H1 (cell line): ENCODE measurements at regions not wholly inside any gene's neighbourhood (a gene's known extent, or its start where the extent isn't known, plus 50 kb on each side); places are given as distances from the start of the nearest gene placed in this dataset.
A peak's percentile ranks its signal among the peaks of the same experiment; 100 is the strongest.

Experiments used
- CTCF ChIA-PET: fragments of 300-600 bp; sonication (Branson Sonifier 250); formaldehyde crosslinking; loops from one replicate; lab custom pipeline; 2021; ENCODE audit not compliant: partially characterized antibody; lab: Charles Lee
- POLR2A ChIA-PET: fragments of 300-600 bp; sonication (Branson Sonifier 250); formaldehyde crosslinking; loops from one replicate; lab custom pipeline; 2021; ENCODE audit warnings: inconsistent platforms; ENCODE audit not compliant: partially characterized antibody; lab: Charles Lee
- DNase-seq, 2 experiments: peaks; one replicate each; pipeline versions ENCODE4 v3.0.0 to v3.0.0-alpha.2; 2010 to 2022; ENCODE audit warnings: low spot score in 2 of 2, low read depth in 1 of 2, mixed read lengths in 1 of 2
- FAIRE-seq: peaks from 2 replicates; lab custom pipeline; 2011; peaks lifted over from hg19 to GRCh38; lab: Jason Lieb, UNC
- H2AFZ ChIP-seq: 2 replicates; pipeline ENCODE4 v1.8.1; 2012; ENCODE audit warnings: low read length, inconsistent platforms
- H2AK5ac ChIP-seq: 2 replicates; pipeline ENCODE4 v1.6.1; 2013; ENCODE audit warnings: low read depth, low read length
- H2BK120ac ChIP-seq: replicated peaks from 2 replicates; pipeline ENCODE3; 2013; ENCODE audit warnings: low read depth, low read length, inconsistent platforms
- H2BK12ac ChIP-seq: 2 replicates; pipeline ENCODE4 v1.6.1; 2013; ENCODE audit warnings: low read depth, low read length
- H2BK15ac ChIP-seq: 2 replicates; pipeline ENCODE4 v1.6.1; 2013; ENCODE audit warnings: low read length
- H2BK20ac ChIP-seq: 2 replicates; pipeline ENCODE4 v1.6.1; 2013; ENCODE audit warnings: low read length
- H2BK5ac ChIP-seq: 2 replicates; pipeline ENCODE4 v1.6.1; 2013; ENCODE audit warnings: low read depth, low read length
- H3K14ac ChIP-seq: 2 replicates; pipeline ENCODE4 v1.6.1; 2013; ENCODE audit warnings: inconsistent platforms; ENCODE audit not compliant: insufficient read length
- H3K18ac ChIP-seq: 2 replicates; pipeline ENCODE4 v1.6.1; 2013; ENCODE audit warnings: low read length; ENCODE audit errors: extremely low read depth
- H3K23ac ChIP-seq: 2 replicates; pipeline ENCODE4 v1.6.1; 2013; ENCODE audit warnings: inconsistent platforms; ENCODE audit not compliant: insufficient read length
- H3K23me2 ChIP-seq: 2 replicates; pipeline ENCODE4 v1.6.1; 2013; ENCODE audit warnings: low read depth, low read length
- H3K27ac ChIP-seq: 2 replicates; pipeline ENCODE4 v1.6.1; 2011; ENCODE audit warnings: low read depth, low read length, inconsistent platforms
- H3K27me3 ChIP-seq, 4 experiments: replicated peaks in 1 of 4; 1 replicate in 1 of 4; 2 replicates in 3 of 4; pipeline versions ENCODE4 v1.6.1 to v1.8.1; 2011 to 2013; ENCODE audit warnings: low read length in 3 of 4, mild to moderate bottlenecking in 3 of 4, inconsistent platforms in 2 of 4, mixed read lengths in 2 of 4, moderate library complexity in 1 of 4; ENCODE audit not compliant: control insufficient read depth in 3 of 4, insufficient read depth in 3 of 4; ENCODE audit errors: extremely low read depth in 1 of 4
- H3K36me3 ChIP-seq, 4 experiments: 2 replicates each; pipeline versions ENCODE4 v1.6.1 to v1.8.1; 2011 to 2013; ENCODE audit warnings: mild to moderate bottlenecking in 4 of 4, low read length in 3 of 4, moderate library complexity in 2 of 4, control low read depth in 1 of 4, inconsistent platforms in 1 of 4; ENCODE audit not compliant: insufficient read depth in 4 of 4, control insufficient read depth in 2 of 4
- H3K4ac ChIP-seq: replicated peaks from 2 replicates; pipeline ENCODE3; 2013; ENCODE audit warnings: low read length, low read depth, mixed read lengths, inconsistent platforms; ENCODE audit not compliant: insufficient read length
- H3K4me1 ChIP-seq, 4 experiments: replicated peaks in 1 of 4; 1 replicate in 1 of 4; 2 replicates in 3 of 4; pipeline versions ENCODE4 v1.6.1 to v1.8.1; 2011 to 2013; ENCODE audit warnings: low read length in 3 of 4, inconsistent platforms in 2 of 4, mixed read lengths in 1 of 4; ENCODE audit not compliant: insufficient read depth in 4 of 4, control insufficient read depth in 3 of 4
- H3K4me2 ChIP-seq, 2 experiments: 2 replicates each; pipeline versions ENCODE4 v1.6.1 to v1.8.1; 2011 to 2013; ENCODE audit warnings: low read depth in 2 of 2, low read length in 2 of 2, control low read depth in 1 of 2, inconsistent platforms in 1 of 2, mild to moderate bottlenecking in 1 of 2; ENCODE audit not compliant: insufficient read depth in 1 of 2
- H3K4me3 ChIP-seq, 4 experiments: fragments of 200-600, 300-600 bp in 1 of 4; sonication (generic), shearing (Covaris generic), sonication (Bioruptor Twin) in 1 of 4; 2 replicates each; pipeline versions ENCODE4 v1.5.1 to v1.8.1; 2011 to 2016; ENCODE audit warnings: low read length in 4 of 4, low read depth in 3 of 4, control low read depth in 2 of 4, inconsistent platforms in 2 of 4, mild to moderate bottlenecking in 2 of 4, mixed read lengths in 1 of 4, moderate library complexity in 1 of 4; ENCODE audit not compliant: insufficient read depth in 2 of 4; ENCODE audit errors: extremely low read depth in 1 of 4
- H3K56ac ChIP-seq: replicated peaks from 2 replicates; pipeline ENCODE3; 2013; ENCODE audit warnings: low read depth, mild to moderate bottlenecking, mixed read lengths, low read length, inconsistent platforms; ENCODE audit not compliant: insufficient read length
- H3K79me1 ChIP-seq: 2 replicates; pipeline ENCODE4 v1.6.1; 2013; ENCODE audit warnings: low read depth, low read length, control low read depth
- H3K79me2 ChIP-seq, 2 experiments: 2 replicates each; pipeline versions ENCODE4 v1.6.1 to v1.8.1; 2012 to 2013; ENCODE audit warnings: low read length in 2 of 2, mild to moderate bottlenecking in 2 of 2, inconsistent platforms in 1 of 2; ENCODE audit not compliant: insufficient read depth in 2 of 2, control insufficient read depth in 1 of 2
- H3K9ac ChIP-seq, 4 experiments: replicated peaks in 1 of 4; 1 replicate in 1 of 4; 2 replicates in 3 of 4; pipeline versions ENCODE4 v1.6.1 to v1.8.1; 2011 to 2013; ENCODE audit warnings: low read depth in 3 of 4, low read length in 3 of 4, control low read depth in 2 of 4, mild to moderate bottlenecking in 2 of 4, moderate library complexity in 2 of 4, inconsistent platforms in 1 of 4; ENCODE audit errors: extremely low read depth in 1 of 4
- H3K9me3 ChIP-seq, 2 experiments: 2 replicates each; pipeline versions ENCODE4 v1.6.1 to v1.8.1; 2012 to 2013; ENCODE audit warnings: mild to moderate bottlenecking in 2 of 2, moderate library complexity in 2 of 2, control low read depth in 1 of 2, inconsistent platforms in 1 of 2, low read depth in 1 of 2, low read length in 1 of 2, mixed read lengths in 1 of 2; ENCODE audit not compliant: insufficient read depth in 2 of 2
- H4K20me1 ChIP-seq, 2 experiments: replicated peaks in 1 of 2; 2 replicates each; pipeline versions ENCODE3 to v1.8.1; 2011 to 2013; ENCODE audit warnings: inconsistent platforms in 2 of 2, low read length in 2 of 2, mild to moderate bottlenecking in 1 of 2; ENCODE audit not compliant: insufficient read depth in 2 of 2, control insufficient read depth in 1 of 2
- H4K5ac ChIP-seq: 2 replicates; pipeline ENCODE4 v1.6.1; 2013; ENCODE audit warnings: low read length, low read depth, mixed read lengths, inconsistent platforms; ENCODE audit not compliant: insufficient read length
- H4K8ac ChIP-seq: 2 replicates; pipeline ENCODE4 v1.8.0; 2013; ENCODE audit warnings: mild to moderate bottlenecking, moderate library complexity, low read length, inconsistent platforms; ENCODE audit not compliant: insufficient read depth; ENCODE audit errors: extremely low read depth
- H4K91ac ChIP-seq: replicated peaks from 2 replicates; pipeline ENCODE3; 2013; ENCODE audit warnings: low read length, mixed read lengths, inconsistent platforms; ENCODE audit not compliant: insufficient read length
- CEBPB ChIP-seq: IDR thresholded peaks from 2 replicates; pipeline ENCODE4 v1.6.1; 2012; ENCODE audit warnings: low read depth, low read length
- CHD1 ChIP-seq: IDR thresholded peaks from 2 replicates; pipeline ENCODE4 v1.6.1; 2012; ENCODE audit warnings: low read depth, low read length, improper control_type of control experiment
- CREB1 ChIP-seq: IDR thresholded peaks from 2 replicates; pipeline ENCODE4 v1.6.1; 2012; ENCODE audit warnings: inconsistent platforms
- JUND ChIP-seq: IDR thresholded peaks from 2 replicates; pipeline ENCODE4 v1.6.1; 2011; ENCODE audit warnings: mild to moderate bottlenecking, improper control_type of control experiment, low read length
- KDM5A ChIP-seq: fragments of 200-600 bp; IDR thresholded peaks from 2 replicates; pipeline ENCODE4 v1.7.1; 2012; ENCODE audit warnings: mild to moderate bottlenecking, low read length, inconsistent platforms, mixed read lengths
- NANOG ChIP-seq: IDR thresholded peaks from 2 replicates; pipeline ENCODE4 v1.6.1; 2011; ENCODE audit warnings: low read length, low read depth, mild to moderate bottlenecking, inconsistent platforms; ENCODE audit not compliant: insufficient read depth, poor library complexity, severe bottlenecking
- RFX5 ChIP-seq: IDR thresholded peaks from 2 replicates; pipeline ENCODE4 v1.6.1; 2011; ENCODE audit warnings: low read depth, low read length, improper control_type of control experiment, borderline replicate concordance
- RNF2 ChIP-seq: fragments of 200-900, 300-1000 bp; sonication (generic); IDR thresholded peaks from 2 replicates; pipeline ENCODE4 v1.7.1; 2016; ENCODE audit warnings: borderline replicate concordance, low read depth, mild to moderate bottlenecking, antibody characterized with exemption, low read length; ENCODE audit not compliant: poor library complexity, severe bottlenecking; ENCODE audit errors: missing control alignments
- SP2 ChIP-seq: IDR thresholded peaks from 2 replicates; pipeline ENCODE4 v1.6.1; 2012; ENCODE audit warnings: mild to moderate bottlenecking, low read length, inconsistent platforms
- TCF12 ChIP-seq: IDR thresholded peaks from 2 replicates; pipeline ENCODE4 v1.6.1; 2011; ENCODE audit warnings: low read depth, mild to moderate bottlenecking, low read length
- USF2 ChIP-seq: IDR thresholded peaks from 2 replicates; pipeline ENCODE4 v1.6.1; 2011; ENCODE audit warnings: low read length, improper control_type of control experiment
- TF ChIP-seq, protein P1 (sequence below): IDR thresholded peaks from 2 replicates; pipeline ENCODE4 v1.6.1; 2011; ENCODE audit warnings: low read depth, mild to moderate bottlenecking, low read length; ENCODE audit not compliant: insufficient read depth
- TF ChIP-seq, protein P2 (sequence below): IDR thresholded peaks from 2 replicates; pipeline ENCODE4 v1.6.1; 2012; ENCODE audit warnings: low read length, inconsistent platforms

DNA sequence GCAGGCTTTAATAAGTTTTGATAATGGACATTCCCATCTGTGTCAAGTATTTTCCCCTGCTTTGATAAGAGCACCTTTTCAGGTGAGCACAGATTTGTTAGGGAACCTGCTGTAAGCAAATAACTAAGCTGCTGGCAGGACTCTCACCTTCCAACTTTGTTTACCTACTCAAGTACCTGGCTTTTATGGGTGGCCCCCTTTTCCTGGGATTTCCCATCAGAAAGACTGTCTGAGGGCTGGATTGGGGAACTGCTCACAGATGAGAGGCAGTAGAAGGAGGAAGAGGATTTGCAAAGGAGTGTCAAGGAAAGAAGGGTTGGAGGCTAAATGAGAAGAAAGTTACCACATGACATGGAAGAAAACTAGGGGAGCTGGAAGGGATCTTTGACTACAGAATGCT lies 210.1 kb upstream of the RIMS1 start:
- H3K23me2 ChIP-seq, result no peaks in the 10 kb centered on the region
- FAIRE-seq, result no peak
- CTCF ChIA-PET, result no interaction called here
- no peaks in the 10 kb centered on the region for H3K79me2 ChIP-seq
- no peak overlapping the region for H3K23ac ChIP-seq
- no peak overlapping the region for H2BK120ac ChIP-seq
- no peaks in the 10 kb centered on the region for H3K79me1 ChIP-seq
- no peaks in the 10 kb centered on the region for H3K27me3 ChIP-seq
- no peak overlapping the region for H2BK15ac ChIP-seq
- DNase-seq, result no peak
- no peak overlapping the region for H3K4me3 ChIP-seq
- no peak overlapping the region for H4K8ac ChIP-seq
- no peak overlapping the region for H3K56ac ChIP-seq
- H2AFZ ChIP-seq, result 0 out of 2 replicates have a peak overlapping the region, but pooled peaks have one; percentile 28
- H2BK20ac ChIP-seq, result no peak overlapping the region
- POLR2A ChIA-PET, result no interaction called here
- no peak overlapping the region for H3K14ac ChIP-seq
- H3K9ac ChIP-seq, result no peak overlapping the region
- H3K4ac ChIP-seq, result no peak overlapping the region
- H3K9me3 ChIP-seq, result no peaks in the 10 kb centered on the region
- no peak overlapping the region for H2AK5ac ChIP-seq
- H3K18ac ChIP-seq, result no peak overlapping the region
- H3K36me3 ChIP-seq, result no peaks in the 10 kb centered on the region
- H4K5ac ChIP-seq, result no peak overlapping the region
- H3K4me1 ChIP-seq, result no peaks in the 10 kb centered on the region; a peak in 2 of 7 replicates
- no peak overlapping the region for H4K91ac ChIP-seq
- no peaks in the 10 kb centered on the region for H4K20me1 ChIP-seq
- H3K4me2 ChIP-seq, result no peak overlapping the region
- H3K27ac ChIP-seq, result no peak overlapping the region
- no peak overlapping the region for H2BK5ac ChIP-seq
- H2BK12ac ChIP-seq, result no peak overlapping the region
- TF ChIP-seq, protein P1, sequence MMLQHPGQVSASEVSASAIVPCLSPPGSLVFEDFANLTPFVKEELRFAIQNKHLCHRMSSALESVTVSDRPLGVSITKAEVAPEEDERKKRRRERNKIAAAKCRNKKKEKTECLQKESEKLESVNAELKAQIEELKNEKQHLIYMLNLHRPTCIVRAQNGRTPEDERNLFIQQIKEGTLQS, result no peak
- TF ChIP-seq, protein P2, sequence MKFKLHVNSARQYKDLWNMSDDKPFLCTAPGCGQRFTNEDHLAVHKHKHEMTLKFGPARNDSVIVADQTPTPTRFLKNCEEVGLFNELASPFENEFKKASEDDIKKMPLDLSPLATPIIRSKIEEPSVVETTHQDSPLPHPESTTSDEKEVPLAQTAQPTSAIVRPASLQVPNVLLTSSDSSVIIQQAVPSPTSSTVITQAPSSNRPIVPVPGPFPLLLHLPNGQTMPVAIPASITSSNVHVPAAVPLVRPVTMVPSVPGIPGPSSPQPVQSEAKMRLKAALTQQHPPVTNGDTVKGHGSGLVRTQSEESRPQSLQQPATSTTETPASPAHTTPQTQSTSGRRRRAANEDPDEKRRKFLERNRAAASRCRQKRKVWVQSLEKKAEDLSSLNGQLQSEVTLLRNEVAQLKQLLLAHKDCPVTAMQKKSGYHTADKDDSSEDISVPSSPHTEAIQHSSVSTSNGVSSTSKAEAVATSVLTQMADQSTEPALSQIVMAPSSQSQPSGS, result no peak
- TF ChIP-seq RNF2 (no peak), NANOG (no peak), SP2 (no peak), CHD1 (no peak), JUND (no peak), CEBPB (no peak), KDM5A (no peak), TCF12 (no peak), USF2 (no peak), RFX5 (no peak), CREB1 (no peak)
